HepG2 (cell line): ENCODE measurements at regions not wholly inside any gene's neighbourhood (a gene's known extent, or its start where the extent isn't known, plus 50 kb on each side); places are given as distances from the start of the nearest gene placed in this dataset.
A peak's percentile ranks its signal among the peaks of the same experiment; 100 is the strongest.

ENCODE experiments used
- ATF5 ChIP-seq: sonication (generic); formaldehyde crosslinking; IDR thresholded peaks from 2 replicates; pipeline ENCODE4 v1.4.0; 2020; ENCODE audit warnings: mild to moderate bottlenecking, low read depth, missing genetic modification reagents
- BCL6 ChIP-seq: IDR thresholded peaks from 2 replicates; pipeline ENCODE4 v1.6.1; 2016; ENCODE audit warnings: missing genetic modification reagents, missing compliant biosample characterization
- DZIP1 ChIP-seq: sonication (generic); formaldehyde crosslinking; IDR thresholded peaks from 2 replicates; pipeline ENCODE4 v1.5.0; 2020; ENCODE audit warnings: mild to moderate bottlenecking, missing genetic modification reagents
- ERF ChIP-seq: IDR thresholded peaks from 2 replicates; pipeline ENCODE4 v1.6.1; 2018; ENCODE audit warnings: missing biosample characterization, missing genetic modification reagents
- HNRNPUL1 ChIP-seq: fragments of 200-400 bp; formaldehyde crosslinking; IDR thresholded peaks from 2 replicates; pipeline ENCODE4 v1.6.1; 2017; ENCODE audit warnings: low read depth, mild to moderate bottlenecking, low read length, moderate library complexity
- IRF1 ChIP-seq: sonication (generic); formaldehyde crosslinking; IDR thresholded peaks from 2 replicates; pipeline ENCODE4 v1.4.0; 2020; ENCODE audit warnings: low read depth, mild to moderate bottlenecking, missing genetic modification reagents
- JARID2 ChIP-seq: sonication (generic); formaldehyde crosslinking; IDR thresholded peaks from 2 replicates; pipeline ENCODE4 v1.8.1; 2023; ENCODE audit warnings: missing genetic modification reagents, inconsistent platforms; ENCODE audit not compliant: insufficient replicate concordance
- KAT7 ChIP-seq: IDR thresholded peaks from 2 replicates; pipeline ENCODE4 v1.6.1; 2018; ENCODE audit warnings: borderline replicate concordance, missing compliant biosample characterization
- KDM6A ChIP-seq: IDR thresholded peaks from 2 replicates; pipeline ENCODE4 v1.6.1; 2016; ENCODE audit warnings: low read depth
- KLF15 ChIP-seq: sonication (generic); formaldehyde crosslinking; IDR thresholded peaks from 2 replicates; pipeline ENCODE4 v1.8.1; 2023; ENCODE audit warnings: borderline replicate concordance, mild to moderate bottlenecking, inconsistent platforms, missing genetic modification reagents, mixed read lengths
- LRRFIP1 ChIP-seq: sonication (generic); formaldehyde crosslinking; conservative IDR thresholded peaks from 2 replicates; pipeline ENCODE4 v1.4.0; 2020; ENCODE audit warnings: missing genetic modification reagents
- MNT ChIP-seq: fragments of 450-650 bp; IDR thresholded peaks from 2 replicates; pipeline ENCODE4 v1.6.1; 2016
- NR1H2 ChIP-seq: sonication (generic); formaldehyde crosslinking; IDR thresholded peaks from 2 replicates; pipeline ENCODE4 v1.8.1; 2022; ENCODE audit warnings: low read depth, missing genetic modification reagents, borderline replicate concordance
- ZFP36L1 ChIP-seq: sonication (generic); formaldehyde crosslinking; IDR thresholded peaks from 2 replicates; pipeline ENCODE4 v1.8.0; 2022; ENCODE audit warnings: mild to moderate bottlenecking, missing genetic modification reagents, moderate library complexity
- ZKSCAN5 ChIP-seq: sonication (generic); formaldehyde crosslinking; IDR thresholded peaks from 2 replicates; pipeline ENCODE4 v1.5.1; 2020; ENCODE audit warnings: mild to moderate bottlenecking, missing genetic modification reagents
- ZNF280D ChIP-seq: sonication (generic); formaldehyde crosslinking; IDR thresholded peaks from 2 replicates; pipeline ENCODE4 v1.5.1; 2020; ENCODE audit warnings: mild to moderate bottlenecking, missing genetic modification reagents
- ZNF350 ChIP-seq: sonication (generic); formaldehyde crosslinking; IDR thresholded peaks from 2 replicates; pipeline ENCODE4 v1.4.0; 2020; ENCODE audit warnings: mild to moderate bottlenecking, low read depth, missing genetic modification reagents, borderline replicate concordance
- ZNF550 ChIP-seq: sonication (generic); formaldehyde crosslinking; IDR thresholded peaks from 2 replicates; pipeline ENCODE4 v1.4.0; 2020; ENCODE audit warnings: mild to moderate bottlenecking, missing genetic modification reagents, borderline replicate concordance
- ZNF839 ChIP-seq: sonication (generic); formaldehyde crosslinking; IDR thresholded peaks from 2 replicates; pipeline ENCODE4 v1.4.0; 2020; ENCODE audit warnings: missing genetic modification reagents, mild to moderate bottlenecking, borderline replicate concordance

GRCh38 chr10:112871021-112871420, 79.0 kb upstream of the TCF7L2 start (continued):
- TF ChIP-seq LRRFIP1 (no peak), ZFP36L1 (no peak), IRF1 (no peak), KLF15 (CRISPR knock-in tag) (no peak), ZNF839 (CRISPR knock-in tag) (no peak), HNRNPUL1 (0 out of 2 replicates have a peak, but pooled peaks have one; percentile 21), DZIP1 (CRISPR knock-in tag) (no peak), ATF5 (no peak), ZNF350 (CRISPR knock-in tag) (no peak), ZNF550 (CRISPR knock-in tag) (no peak), JARID2 (CRISPR knock-in tag) (no peak), NR1H2 (CRISPR knock-in tag) (no peak), ERF (CRISPR knock-in tag) (no peak), KDM6A (CRISPR knock-in tag) (no peak), MNT (no peak), KAT7 (CRISPR knock-in tag) (no peak), ZKSCAN5 (CRISPR knock-in tag) (peak; percentile 50; the same call in 1 of the 2 replicates), BCL6 (CRISPR knock-in tag) (no peak), ZNF280D (CRISPR knock-in tag) (peak; percentile 100)
